ENCODE measurements at regions not wholly inside any gene's neighbourhood (a gene's known extent, or its start where the extent isn't known, plus 50 kb on each side); places are given as distances from the start of the nearest gene placed in this dataset.

GRCh38 chr12:59318940-59319339, 276.9 kb upstream of the SLC16A7 start:
- H3K27ac ChIP-seq (ENCODE audit: low read depth, low read length): no peak overlapping the region

More at GRCh38 chr12:59318940-59319339, 276.9 kb upstream of the SLC16A7 start:
- Histone ChIP-seq H4K20me1 (ENCODE audit: insufficient read depth) (no peaks in the 10 kb centered on the region), H3K4me2 (ENCODE audit: low read length) (no peak overlapping the region), H3K4me3 (replicated peaks in 1 of 2; ENCODE audit: low read depth in 1 of 2, low read length in 2 of 2) (no peak overlapping the region), H3K4me1 (ENCODE audit: control insufficient read depth in 1 of 2, insufficient read depth in 2 of 2, low read length in 2 of 2) (no peaks in the 10 kb centered on the region), H3K79me2 (ENCODE audit: insufficient read depth, low read length) (no peaks in the 10 kb centered on the region), H3K9me3 (ENCODE audit: control insufficient read depth in 1 of 2, insufficient read depth in 1 of 2, low read depth in 1 of 2, low read length in 2 of 2) (no peaks in the 10 kb centered on the region), H3K9me2 (ENCODE audit: insufficient read depth) (no peaks in the 10 kb centered on the region), H3K9ac (ENCODE audit: low read length) (no peak overlapping the region), H3K36me3 (ENCODE audit: control insufficient read depth in 1 of 2, insufficient read depth in 2 of 2, low read length in 2 of 2) (no peaks in the 10 kb centered on the region), H3K27me3 (ENCODE audit: insufficient read depth, low read length) (no peaks in the 10 kb centered on the region), H2AFZ (ENCODE audit: low read depth, low read length, poor library complexity, severe bottlenecking) (no peak overlapping the region)
- TF ChIP-seq ZNF274 (IDR thresholded peaks at IDR 0.05; ENCODE audit: low read depth, low read length) (no peak), CEBPB (IDR thresholded peaks at IDR 0.05; ENCODE audit: low read depth) (no peak), SRF (IDR thresholded peaks at IDR 0.05; ENCODE audit: low read depth) (no peak), MAX (IDR thresholded peaks at IDR 0.05) (no peak), EGR1 (IDR thresholded peaks at IDR 0.05; ENCODE audit: low read depth) (no peak), CBX3 (IDR thresholded peaks at IDR 0.05; ENCODE audit: low read depth) (no peak), YY1 (IDR thresholded peaks at IDR 0.05; ENCODE audit: extremely low read depth, insufficient replicate concordance, low read depth, low read length) (no peak), JUND (IDR thresholded peaks at IDR 0.05) (no peak), ZBTB33 (IDR thresholded peaks at IDR 0.05; ENCODE audit: extremely low read depth, insufficient replicate concordance, low read length) (no peak), FOSL1 (IDR thresholded peaks at IDR 0.05; ENCODE audit: low read depth) (no peak), EZH2 (IDR thresholded peaks at IDR 0.05) (no peak), RAD21 (IDR thresholded peaks at IDR 0.05; ENCODE audit: low read depth) (no peak), CTCF (IDR thresholded peaks at IDR 0.05 in 2 of 3, conservative IDR thresholded peaks at IDR 0.05 in 1 of 3; ENCODE audit: borderline replicate concordance in 1 of 3, insufficient read depth in 1 of 3, low read depth in 2 of 3, low read length in 2 of 3) (no peak), POLR2A (IDR thresholded peaks at IDR 0.05; ENCODE audit: borderline replicate concordance, extremely low read depth, insufficient read depth, insufficient read length) (no peak), POLR2AphosphoS5 (IDR thresholded peaks at IDR 0.05; ENCODE audit: low read depth, low read length) (no peak), REST (IDR thresholded peaks at IDR 0.05; ENCODE audit: low read depth) (no peak)
- ChIA-PET CTCF (no interaction called here), POLR2A (no interaction called here), RAD21 (ENCODE audit: low non-redundant PET in 1 of 2, low total read pairs in 2 of 2, uncharacterized antibody in 2 of 2, unreplicated experiment in 2 of 2) (no interaction called here)
- intact Hi-C loops (cut with micrococcal nuclease): no loop called here
- ATAC-seq (no peak), DNase-seq (ENCODE audit: low read depth, low spot score) (no peak)
- no TSS peak for BruUV-seq (replicated peaks)
